ENCODE measurements at regions not wholly inside any gene's neighbourhood (a gene's known extent, or its start where the extent isn't known, plus 50 kb on each side); places are given as distances from the start of the nearest gene placed in this dataset.

DNA sequence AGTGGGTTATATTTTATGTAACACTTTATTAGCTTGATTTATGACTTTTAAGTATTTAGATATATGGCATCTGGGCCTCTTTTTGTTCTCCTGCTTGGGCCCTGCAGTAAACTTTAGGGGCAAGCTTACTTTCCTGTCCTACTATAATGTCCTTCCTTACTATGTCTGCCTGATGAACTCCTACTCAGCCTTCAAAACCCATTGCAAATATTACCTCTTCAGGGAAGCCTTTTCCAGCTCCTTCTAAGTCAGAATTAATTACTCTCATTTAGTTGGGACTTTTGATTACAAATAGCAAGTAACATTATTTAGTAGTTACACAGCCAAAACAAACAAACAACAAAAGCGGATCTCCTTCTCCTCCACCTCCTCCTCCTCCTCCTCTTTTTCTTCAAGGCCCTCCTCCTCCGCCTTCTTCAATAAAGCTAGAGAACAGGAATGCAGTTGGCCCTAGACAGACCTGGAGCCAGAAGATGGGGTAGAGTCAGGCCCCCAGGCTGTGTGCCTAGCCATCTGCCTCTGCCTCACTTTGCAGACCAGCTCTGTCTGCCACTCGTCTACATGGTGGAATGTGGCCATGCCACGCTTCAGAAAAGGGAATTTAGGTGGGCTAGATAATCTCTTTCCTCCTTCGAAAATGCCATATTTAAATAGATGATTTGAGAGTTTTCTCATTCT lies 301.2 kb downstream of the SP3 start:
- H3K27me3 ChIP-seq (ENCODE audit: insufficient read depth, low read length, poor library complexity) = peaks cover 15% of the 10 kb centered on the region
- H3K79me2 ChIP-seq (ENCODE audit: insufficient read depth, low read length) = no peaks in the 10 kb centered on the region
- no peaks in the 10 kb centered on the region for H3K4me1 ChIP-seq (ENCODE audit: insufficient read depth, low read length)
- H3K4me3 ChIP-seq (ENCODE audit: low read depth in 1 of 2, low read length in 2 of 2) = no peak overlapping the region
- no peaks in the 10 kb centered on the region for H3K9me3 ChIP-seq (ENCODE audit: insufficient read depth, low read length, severe bottlenecking)
- no peaks in the 10 kb centered on the region for H3K36me3 ChIP-seq (ENCODE audit: insufficient read depth, low read length)
- H4K20me1 ChIP-seq (ENCODE audit: insufficient read depth, low read length) = no peaks in the 10 kb centered on the region
- H3K27ac ChIP-seq (ENCODE audit: low read length) = no peak overlapping the region
- no peak for DNase-seq
- no peak overlapping the region for H3K9ac ChIP-seq (ENCODE audit: low read depth, low read length)
- ATAC-seq (ENCODE audit: insufficient read depth, low read depth) = no peak
- no peak overlapping the region for H2AFZ ChIP-seq (ENCODE audit: low read depth, low read length)
- no peak for TF ChIP-seq EZH2 (IDR thresholded peaks at IDR 0.05; ENCODE audit: borderline replicate concordance, low read depth, low read length, severe bottlenecking)
- TF ChIP-seq, protein P1, sequence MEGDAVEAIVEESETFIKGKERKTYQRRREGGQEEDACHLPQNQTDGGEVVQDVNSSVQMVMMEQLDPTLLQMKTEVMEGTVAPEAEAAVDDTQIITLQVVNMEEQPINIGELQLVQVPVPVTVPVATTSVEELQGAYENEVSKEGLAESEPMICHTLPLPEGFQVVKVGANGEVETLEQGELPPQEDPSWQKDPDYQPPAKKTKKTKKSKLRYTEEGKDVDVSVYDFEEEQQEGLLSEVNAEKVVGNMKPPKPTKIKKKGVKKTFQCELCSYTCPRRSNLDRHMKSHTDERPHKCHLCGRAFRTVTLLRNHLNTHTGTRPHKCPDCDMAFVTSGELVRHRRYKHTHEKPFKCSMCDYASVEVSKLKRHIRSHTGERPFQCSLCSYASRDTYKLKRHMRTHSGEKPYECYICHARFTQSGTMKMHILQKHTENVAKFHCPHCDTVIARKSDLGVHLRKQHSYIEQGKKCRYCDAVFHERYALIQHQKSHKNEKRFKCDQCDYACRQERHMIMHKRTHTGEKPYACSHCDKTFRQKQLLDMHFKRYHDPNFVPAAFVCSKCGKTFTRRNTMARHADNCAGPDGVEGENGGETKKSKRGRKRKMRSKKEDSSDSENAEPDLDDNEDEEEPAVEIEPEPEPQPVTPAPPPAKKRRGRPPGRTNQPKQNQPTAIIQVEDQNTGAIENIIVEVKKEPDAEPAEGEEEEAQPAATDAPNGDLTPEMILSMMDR (IDR thresholded peaks at IDR 0.05; ENCODE audit: borderline replicate concordance, extremely low read depth, low read length, poor library complexity, severe bottlenecking) = no peak
- H3K4me2 ChIP-seq (ENCODE audit: insufficient read depth, low read length) = no peak overlapping the region

DNA sequence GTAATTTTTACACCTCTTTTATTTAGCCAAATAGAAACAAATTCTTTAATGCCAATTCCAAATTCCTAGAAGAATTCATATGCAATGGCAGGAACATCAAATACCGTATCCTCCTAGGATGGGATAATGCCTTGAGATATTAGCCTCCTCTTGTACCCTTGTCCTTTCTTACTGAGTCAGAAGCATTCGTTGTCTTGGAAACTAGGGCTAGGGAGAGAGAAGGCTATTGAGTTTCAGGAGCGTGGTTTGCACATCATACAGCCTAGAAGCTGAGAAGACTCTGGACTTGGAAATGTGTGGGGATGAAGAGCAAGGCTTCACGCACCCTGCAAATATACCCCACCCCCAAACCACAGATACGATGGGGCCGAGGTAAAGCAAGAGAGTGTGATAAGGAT lies 300.7 kb downstream of the SP3 start:
- Histone ChIP-seq H4K20me1 (ENCODE audit: insufficient read depth, low read length) (no peaks in the 10 kb centered on the region), H3K27me3 (ENCODE audit: insufficient read depth, low read length, poor library complexity) (peaks cover 15% of the 10 kb centered on the region), H3K79me2 (ENCODE audit: insufficient read depth, low read length) (no peaks in the 10 kb centered on the region), H3K27ac (ENCODE audit: low read length) (no peak overlapping the region), H3K9ac (ENCODE audit: low read depth, low read length) (no peak overlapping the region), H3K9me3 (ENCODE audit: insufficient read depth, low read length, severe bottlenecking) (no peaks in the 10 kb centered on the region), H3K4me3 (ENCODE audit: low read depth in 1 of 2, low read length in 2 of 2) (no peak overlapping the region), H3K4me1 (ENCODE audit: insufficient read depth, low read length) (no peaks in the 10 kb centered on the region), H2AFZ (ENCODE audit: low read depth, low read length) (no peak overlapping the region), H3K4me2 (ENCODE audit: insufficient read depth, low read length) (no peak overlapping the region), H3K36me3 (ENCODE audit: insufficient read depth, low read length) (no peaks in the 10 kb centered on the region)
- no peak for DNase-seq
- ATAC-seq (ENCODE audit: insufficient read depth, low read depth) = no peak
- TF ChIP-seq, protein P1 (IDR thresholded peaks at IDR 0.05; ENCODE audit: borderline replicate concordance, extremely low read depth, low read length, poor library complexity, severe bottlenecking) = no peak
- TF ChIP-seq EZH2 (IDR thresholded peaks at IDR 0.05; ENCODE audit: borderline replicate concordance, low read depth, low read length, severe bottlenecking) = no peak

DNA sequence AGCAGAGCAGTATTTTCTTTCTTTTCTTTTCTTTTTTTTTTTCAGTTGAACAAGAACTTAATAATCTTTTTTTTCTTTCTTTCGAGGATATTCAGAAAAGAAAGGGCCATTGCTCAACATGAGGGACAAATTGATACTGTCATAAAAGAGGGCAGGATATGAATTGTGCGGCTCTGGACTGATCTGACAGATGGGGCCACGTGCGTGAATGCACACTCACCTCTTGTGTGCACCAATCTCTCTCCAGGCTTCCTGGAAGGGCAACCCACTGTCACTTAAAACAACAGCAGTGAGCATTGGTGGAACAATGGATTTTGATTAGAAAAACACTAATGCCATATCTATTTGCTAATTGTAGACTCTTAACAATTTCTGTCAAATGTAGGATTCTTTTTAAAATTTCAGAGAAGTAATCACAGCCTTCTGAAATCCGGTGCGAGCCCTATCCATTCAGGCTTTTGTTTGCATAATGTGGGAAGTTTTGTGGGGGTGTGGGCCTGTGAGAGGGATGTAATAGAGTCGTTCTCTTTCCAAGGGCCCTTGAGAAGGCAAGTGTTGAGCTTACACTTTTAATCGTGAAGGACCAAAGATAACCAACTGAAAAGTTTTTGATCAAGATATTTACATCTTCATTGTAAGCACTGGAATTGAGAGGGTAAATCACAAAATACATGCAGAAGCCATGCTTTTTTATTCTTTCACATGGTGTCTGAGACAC lies 298.8 kb downstream of the SP3 start:
- no peaks in the 10 kb centered on the region for H3K9me3 ChIP-seq (ENCODE audit: insufficient read depth, low read length, severe bottlenecking)
- H3K27ac ChIP-seq (ENCODE audit: low read length) = no peak overlapping the region
- no peak overlapping the region for H3K4me2 ChIP-seq (ENCODE audit: insufficient read depth, low read length)
- no peak for ATAC-seq (ENCODE audit: insufficient read depth, low read depth)
- no peak for DNase-seq
- no peaks in the 10 kb centered on the region for H3K4me1 ChIP-seq (ENCODE audit: insufficient read depth, low read length)
- TF ChIP-seq EZH2 (IDR thresholded peaks at IDR 0.05; ENCODE audit: borderline replicate concordance, low read depth, low read length, severe bottlenecking) = no peak
- TF ChIP-seq, protein P1 (IDR thresholded peaks at IDR 0.05; ENCODE audit: borderline replicate concordance, extremely low read depth, low read length, poor library complexity, severe bottlenecking) = no peak
- no peaks in the 10 kb centered on the region for H3K36me3 ChIP-seq (ENCODE audit: insufficient read depth, low read length)
- no peak overlapping the region for H2AFZ ChIP-seq (ENCODE audit: low read depth, low read length)
- H3K9ac ChIP-seq (ENCODE audit: low read depth, low read length) = no peak overlapping the region
- H3K27me3 ChIP-seq (ENCODE audit: insufficient read depth, low read length, poor library complexity) = peaks cover 15% of the 10 kb centered on the region
- no peaks in the 10 kb centered on the region for H4K20me1 ChIP-seq (ENCODE audit: insufficient read depth, low read length)
- H3K4me3 ChIP-seq (ENCODE audit: low read depth in 1 of 2, low read length in 2 of 2) = no peak overlapping the region
- H3K79me2 ChIP-seq (ENCODE audit: insufficient read depth, low read length) = no peaks in the 10 kb centered on the region

Data from DND-41 (cell line).